ENCODE measurements at regions not wholly inside any gene's neighbourhood (a gene's known extent, or its start where the extent isn't known, plus 50 kb on each side); places are given as distances from the start of the nearest gene placed in this dataset.

DNA sequence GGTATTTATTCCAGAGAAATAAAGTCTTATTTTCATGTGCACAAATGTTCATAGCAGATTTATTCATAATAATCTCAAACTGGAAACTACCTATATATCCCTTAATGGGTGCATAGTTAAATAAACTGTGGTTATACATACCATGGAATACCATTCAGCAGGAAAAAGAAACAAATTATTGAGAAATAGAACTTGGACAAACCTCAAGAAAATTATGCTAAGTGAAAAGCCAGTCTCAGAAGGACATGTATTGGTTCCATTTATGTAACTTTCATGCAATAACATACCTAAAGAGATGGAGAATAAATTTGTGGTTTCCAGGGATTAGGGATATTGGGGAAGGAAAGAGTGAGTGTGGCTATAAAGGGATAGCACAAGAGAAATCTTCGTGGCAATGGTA, 452.6 kb downstream of the SETBP1 start:
- no peak for DNase-seq
- Histone ChIP-seq H3K9me1 (ENCODE audit: insufficient read depth, low read length) (no peaks in the 10 kb centered on the region), H3K79me1 (ENCODE audit: low read depth in 1 of 2, low read length in 2 of 2) (no peaks in the 10 kb centered on the region), H3K9me3 (ENCODE audit: control insufficient read depth, insufficient read depth, low read length) (no peaks in the 10 kb centered on the region), H2AFZ (replicated peaks; ENCODE audit: low read length, poor library complexity) (no peak overlapping the region), H2BK120ac (ENCODE audit: low read depth, low read length) (no peak overlapping the region), H2BK5ac (ENCODE audit: low read depth, low read length, poor library complexity, severe bottlenecking) (no peak overlapping the region), H2AK9ac (replicated peaks; ENCODE audit: low read depth, low read length, poor library complexity) (no peak overlapping the region), H3K14ac (replicated peaks; ENCODE audit: low read depth, low read length) (no peak overlapping the region), H3K56ac (ENCODE audit: extremely low read depth, insufficient read depth, low read length) (no peak overlapping the region), H3K4me3 (ENCODE audit: insufficient read depth, low read depth, low read length) (no peak overlapping the region), H3K18ac (ENCODE audit: low read depth, low read length) (no peak overlapping the region), H2AK5ac (ENCODE audit: low read depth, low read length) (no peak overlapping the region), H2BK20ac (ENCODE audit: low read depth, low read length) (no peak overlapping the region), H4K5ac (ENCODE audit: low read depth, low read length) (no peak overlapping the region), H3K27me3 (ENCODE audit: control insufficient read depth, insufficient read depth, low read length) (peaks cover 11% of the 10 kb centered on the region), H3K4me2 (ENCODE audit: low read depth, low read length) (no peak overlapping the region), H3K9ac (ENCODE audit: low read depth, low read length) (no peak overlapping the region), H3K23ac (ENCODE audit: low read depth, low read length) (no peak overlapping the region), H3K4me1 (ENCODE audit: control insufficient read depth, insufficient read depth, low read length) (no peaks in the 10 kb centered on the region), H3K27ac (ENCODE audit: insufficient read depth, low read length) (no peak overlapping the region), H2BK15ac (ENCODE audit: low read depth, low read length) (no peak overlapping the region), H4K20me1 (ENCODE audit: insufficient read depth, low read length) (no peaks in the 10 kb centered on the region), H3K36me3 (ENCODE audit: control insufficient read depth, insufficient read depth, low read length) (no peaks in the 10 kb centered on the region), H4K8ac (ENCODE audit: low read depth in 2 of 2, low read length in 2 of 2) (no peak overlapping the region), H4K91ac (ENCODE audit: insufficient read depth, low read depth, low read length) (no peak overlapping the region), H3K4ac (ENCODE audit: low read depth, low read length) (no peak overlapping the region)
- no peak for ATAC-seq (ENCODE audit: low read depth)
- TF ChIP-seq, protein P1, sequence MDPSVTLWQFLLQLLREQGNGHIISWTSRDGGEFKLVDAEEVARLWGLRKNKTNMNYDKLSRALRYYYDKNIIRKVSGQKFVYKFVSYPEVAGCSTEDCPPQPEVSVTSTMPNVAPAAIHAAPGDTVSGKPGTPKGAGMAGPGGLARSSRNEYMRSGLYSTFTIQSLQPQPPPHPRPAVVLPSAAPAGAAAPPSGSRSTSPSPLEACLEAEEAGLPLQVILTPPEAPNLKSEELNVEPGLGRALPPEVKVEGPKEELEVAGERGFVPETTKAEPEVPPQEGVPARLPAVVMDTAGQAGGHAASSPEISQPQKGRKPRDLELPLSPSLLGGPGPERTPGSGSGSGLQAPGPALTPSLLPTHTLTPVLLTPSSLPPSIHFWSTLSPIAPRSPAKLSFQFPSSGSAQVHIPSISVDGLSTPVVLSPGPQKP (IDR thresholded peaks at IDR 0.05; ENCODE audit: borderline replicate concordance, low read depth, low read length): no peak
- TF ChIP-seq CEBPB (IDR thresholded peaks at IDR 0.05; ENCODE audit: low read depth, low read length) (no peak), RCOR1 (IDR thresholded peaks at IDR 0.05; ENCODE audit: insufficient replicate concordance, low read length) (no peak), CHD1 (IDR thresholded peaks at IDR 0.05; ENCODE audit: low read depth, low read length) (no peak), RAD21 (IDR thresholded peaks at IDR 0.05; ENCODE audit: low read length) (no peak), SMC3 (IDR thresholded peaks at IDR 0.05; ENCODE audit: low read depth, low read length) (no peak)
- TF ChIP-seq, protein P2, sequence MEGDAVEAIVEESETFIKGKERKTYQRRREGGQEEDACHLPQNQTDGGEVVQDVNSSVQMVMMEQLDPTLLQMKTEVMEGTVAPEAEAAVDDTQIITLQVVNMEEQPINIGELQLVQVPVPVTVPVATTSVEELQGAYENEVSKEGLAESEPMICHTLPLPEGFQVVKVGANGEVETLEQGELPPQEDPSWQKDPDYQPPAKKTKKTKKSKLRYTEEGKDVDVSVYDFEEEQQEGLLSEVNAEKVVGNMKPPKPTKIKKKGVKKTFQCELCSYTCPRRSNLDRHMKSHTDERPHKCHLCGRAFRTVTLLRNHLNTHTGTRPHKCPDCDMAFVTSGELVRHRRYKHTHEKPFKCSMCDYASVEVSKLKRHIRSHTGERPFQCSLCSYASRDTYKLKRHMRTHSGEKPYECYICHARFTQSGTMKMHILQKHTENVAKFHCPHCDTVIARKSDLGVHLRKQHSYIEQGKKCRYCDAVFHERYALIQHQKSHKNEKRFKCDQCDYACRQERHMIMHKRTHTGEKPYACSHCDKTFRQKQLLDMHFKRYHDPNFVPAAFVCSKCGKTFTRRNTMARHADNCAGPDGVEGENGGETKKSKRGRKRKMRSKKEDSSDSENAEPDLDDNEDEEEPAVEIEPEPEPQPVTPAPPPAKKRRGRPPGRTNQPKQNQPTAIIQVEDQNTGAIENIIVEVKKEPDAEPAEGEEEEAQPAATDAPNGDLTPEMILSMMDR (conservative IDR thresholded peaks at IDR 0.05; ENCODE audit: low read depth, low read length): no peak
- dilution Hi-C loops (cut with HindIII; ENCODE audit: low sequenced_read_pairs, unreplicated experiment): no loop called here
- intact Hi-C loops (cut with micrococcal nuclease): no loop called here
- no CpG with 5 or more reads among the region's 1 CpG for WGBS, 2 experiments (ENCODE audit: extremely low coverage in 2 of 2, insufficient read length in 1 of 2)
- POLR2A ChIA-PET (ENCODE audit: unreplicated experiment): no interaction called here
- BruUV-seq (replicated peaks): no TSS peak
- CTCF ChIA-PET: no interaction called here
- in situ Hi-C loops (cut with MboI; ENCODE audit: low sequenced_read_pairs): no loop called here

All from IMR-90 (cell line).